Endodermal cell (in vitro differentiated cells): ENCODE measurements at regions not wholly inside any gene's neighbourhood (a gene's known extent, or its start where the extent isn't known, plus 50 kb on each side); places are given as distances from the start of the nearest gene placed in this dataset.

Source experiments
- DNase-seq: peaks from one replicate; pipeline ENCODE4 v3.0.0-alpha.2; 2017
- H3K27ac ChIP-seq: 2 replicates; pipeline ENCODE4 v1.5.1; 2013; ENCODE audit warnings: mild to moderate bottlenecking, low read depth, low read length, moderate library complexity
- H3K27me3 ChIP-seq: 2 replicates; pipeline ENCODE4 v1.6.1; 2013; ENCODE audit warnings: mild to moderate bottlenecking, low read length, moderate library complexity; ENCODE audit not compliant: insufficient read depth, control insufficient read depth, poor library complexity, severe bottlenecking
- H3K36me3 ChIP-seq: 2 replicates; pipeline ENCODE4 v1.7.0; 2013; ENCODE audit warnings: mild to moderate bottlenecking, low read length, moderate library complexity; ENCODE audit not compliant: control insufficient read depth, insufficient read depth
- H3K4me1 ChIP-seq: one replicate; pipeline ENCODE4 v1.7.0; 2013; ENCODE audit warnings: low read length; ENCODE audit not compliant: control insufficient read depth, insufficient read depth
- H3K4me3 ChIP-seq: 2 replicates; pipeline ENCODE4 v1.5.1; 2013; ENCODE audit warnings: mild to moderate bottlenecking, low read length, moderate library complexity
- H3K9ac ChIP-seq: 2 replicates; pipeline ENCODE4 v1.6.1; 2013; ENCODE audit warnings: mild to moderate bottlenecking, low read length, moderate library complexity; ENCODE audit not compliant: poor library complexity, severe bottlenecking; ENCODE audit errors: extremely low read depth
- H3K9me3 ChIP-seq: 2 replicates; pipeline ENCODE4 v1.6.1; 2013; ENCODE audit warnings: mild to moderate bottlenecking, low read length, moderate library complexity; ENCODE audit not compliant: control insufficient read depth
- H3K27ac Mint-ChIP-seq: 2 replicates; pipeline ENCODE4 v1.8.0; 2020; ENCODE audit warnings: mixed read lengths
- H3K27me3 Mint-ChIP-seq: 2 replicates; pipeline ENCODE4 v1.8.0; 2021; ENCODE audit warnings: mild to moderate bottlenecking, mixed read lengths; ENCODE audit not compliant: insufficient read depth
- H3K36me3 Mint-ChIP-seq: 2 replicates; pipeline ENCODE4 v1.8.0; 2020; ENCODE audit warnings: low read depth, mixed read lengths
- H3K4me1 Mint-ChIP-seq: 2 replicates; pipeline ENCODE4 v1.8.0; 2020; ENCODE audit warnings: mixed read lengths
- H3K4me3 Mint-ChIP-seq: 2 replicates; pipeline ENCODE4 v1.8.0; 2020; ENCODE audit warnings: mild to moderate bottlenecking, moderate library complexity, mixed read lengths
- H3K9me3 Mint-ChIP-seq: 2 replicates; pipeline ENCODE4 v1.8.0; 2020; ENCODE audit warnings: mild to moderate bottlenecking, mixed read lengths
- WGBS, 2 experiments: methylation state at CpG; one replicate each; pipeline versions ENCODE4 v1.1.5 to v1.1.7; 2013; ENCODE audit warnings: missing lambda C conversion rate in 2 of 2, mixed read lengths in 1 of 2; ENCODE audit not compliant: insufficient coverage in 1 of 2, insufficient read length in 1 of 2; 5-methylcytosine and 5-hydroxymethylcytosine counted together
- TF ChIP-seq, protein P1 (sequence below): fragments of 200-600 bp; sonication (generic); conservative IDR thresholded peaks from 2 replicates; pipeline ENCODE4 v1.5.0; 2021; ENCODE audit warnings: antibody characterized with exemption, mild to moderate bottlenecking

GRCh38 chr1:5743435-5744095 is 248.7 kb downstream of the NPHP4 start:
- Histone ChIP-seq H3K36me3 (no peaks in the 10 kb centered on the region), H3K9me3 (no peaks in the 10 kb centered on the region), H3K27me3 (no peaks in the 10 kb centered on the region), H3K27ac (no peak overlapping the region), H3K9ac (no peak overlapping the region), H3K4me3 (no peak overlapping the region), H3K4me1 (no peaks in the 10 kb centered on the region)
- Mint-ChIP-seq H3K27me3 (peaks cover 11% of the 10 kb centered on the region), H3K9me3 (peaks cover 5% of the 10 kb centered on the region), H3K36me3 (no peaks in the 10 kb centered on the region), H3K4me1 (no peaks in the 10 kb centered on the region), H3K27ac (no peak overlapping the region), H3K4me3 (no peak overlapping the region)
- 91 to 93% methylated on average over 7 to 12 of the region's 13 CpGs for WGBS, 2 experiments
- TF ChIP-seq, protein P1, sequence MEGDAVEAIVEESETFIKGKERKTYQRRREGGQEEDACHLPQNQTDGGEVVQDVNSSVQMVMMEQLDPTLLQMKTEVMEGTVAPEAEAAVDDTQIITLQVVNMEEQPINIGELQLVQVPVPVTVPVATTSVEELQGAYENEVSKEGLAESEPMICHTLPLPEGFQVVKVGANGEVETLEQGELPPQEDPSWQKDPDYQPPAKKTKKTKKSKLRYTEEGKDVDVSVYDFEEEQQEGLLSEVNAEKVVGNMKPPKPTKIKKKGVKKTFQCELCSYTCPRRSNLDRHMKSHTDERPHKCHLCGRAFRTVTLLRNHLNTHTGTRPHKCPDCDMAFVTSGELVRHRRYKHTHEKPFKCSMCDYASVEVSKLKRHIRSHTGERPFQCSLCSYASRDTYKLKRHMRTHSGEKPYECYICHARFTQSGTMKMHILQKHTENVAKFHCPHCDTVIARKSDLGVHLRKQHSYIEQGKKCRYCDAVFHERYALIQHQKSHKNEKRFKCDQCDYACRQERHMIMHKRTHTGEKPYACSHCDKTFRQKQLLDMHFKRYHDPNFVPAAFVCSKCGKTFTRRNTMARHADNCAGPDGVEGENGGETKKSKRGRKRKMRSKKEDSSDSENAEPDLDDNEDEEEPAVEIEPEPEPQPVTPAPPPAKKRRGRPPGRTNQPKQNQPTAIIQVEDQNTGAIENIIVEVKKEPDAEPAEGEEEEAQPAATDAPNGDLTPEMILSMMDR = no peak
- peak; percentile 33 for DNase-seq

- no peaks in the 10 kb centered on the region for H3K27me3 ChIP-seq
- H3K9me3 ChIP-seq = no peaks in the 10 kb centered on the region
- TF ChIP-seq, protein P1 = no peak
- Mint-ChIP-seq H3K4me3 (no peak overlapping the region), H3K9me3 (peaks cover 5% of the 10 kb centered on the region), H3K27ac (no peak overlapping the region), H3K36me3 (no peaks in the 10 kb centered on the region), H3K27me3 (peaks cover 11% of the 10 kb centered on the region), H3K4me1 (no peaks in the 10 kb centered on the region)
- no peak overlapping the region for H3K4me3 ChIP-seq
- WGBS, 2 experiments = 89 to 96% methylated on average over 10 to 14 of the region's 14 CpGs
- H3K27ac ChIP-seq = no peak overlapping the region
- H3K4me1 ChIP-seq = no peaks in the 10 kb centered on the region
- H3K36me3 ChIP-seq = no peaks in the 10 kb centered on the region
- H3K9ac ChIP-seq = no peak overlapping the region
- DNase-seq = no peak
Measured at GRCh38 chr1:5742801-5743200, 249.4 kb downstream of the NPHP4 start.

DNA sequence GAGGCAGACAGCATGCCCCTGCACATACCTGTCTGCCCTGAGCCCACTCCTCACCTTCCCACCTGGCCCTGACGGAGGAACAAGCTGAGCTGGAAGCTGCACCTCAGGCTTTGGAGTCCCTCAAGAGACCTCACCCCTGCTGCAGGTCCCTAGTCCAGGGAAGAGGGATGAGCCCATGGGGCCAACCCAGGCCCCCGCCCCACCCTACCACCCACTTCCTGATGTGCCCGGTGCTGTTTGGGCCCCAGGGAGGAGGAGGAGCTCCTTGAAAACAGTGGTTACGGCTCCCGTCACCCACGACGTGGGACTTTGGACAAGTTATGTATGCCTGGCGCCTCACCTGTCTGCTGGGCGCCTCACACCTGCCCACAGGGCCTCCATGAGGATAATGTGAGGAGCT is 250.2 kb downstream of the NPHP4 start:
- Histone ChIP-seq H3K36me3 (no peaks in the 10 kb centered on the region), H3K4me3 (no peak overlapping the region), H3K27ac (no peak overlapping the region), H3K9ac (no peak overlapping the region), H3K27me3 (no peaks in the 10 kb centered on the region), H3K9me3 (no peaks in the 10 kb centered on the region), H3K4me1 (no peaks in the 10 kb centered on the region)
- WGBS, 2 experiments = 86 to 94% methylated on average over 7 to 9 of the region's 9 CpGs
- TF ChIP-seq, protein P1 = no peak
- Mint-ChIP-seq H3K36me3 (no peaks in the 10 kb centered on the region), H3K27ac (no peak overlapping the region), H3K27me3 (peaks cover 11% of the 10 kb centered on the region), H3K4me3 (no peak overlapping the region), H3K4me1 (no peaks in the 10 kb centered on the region), H3K9me3 (peaks cover 5% of the 10 kb centered on the region)
- no peak for DNase-seq
